GM21825 (cell line): ENCODE measurements at regions not wholly inside any gene's neighbourhood (a gene's known extent, or its start where the extent isn't known, plus 50 kb on each side); places are given as distances from the start of the nearest gene placed in this dataset.

ENCODE experiments used
- ATAC-seq: cut with Tn5 transposase; IDR thresholded peaks from one replicate; pipeline ENCODE4 v1.9.1; 2021; ENCODE audit warnings: mild to moderate bottlenecking, moderate library complexity; ENCODE audit not compliant: unreplicated experiment

DNA sequence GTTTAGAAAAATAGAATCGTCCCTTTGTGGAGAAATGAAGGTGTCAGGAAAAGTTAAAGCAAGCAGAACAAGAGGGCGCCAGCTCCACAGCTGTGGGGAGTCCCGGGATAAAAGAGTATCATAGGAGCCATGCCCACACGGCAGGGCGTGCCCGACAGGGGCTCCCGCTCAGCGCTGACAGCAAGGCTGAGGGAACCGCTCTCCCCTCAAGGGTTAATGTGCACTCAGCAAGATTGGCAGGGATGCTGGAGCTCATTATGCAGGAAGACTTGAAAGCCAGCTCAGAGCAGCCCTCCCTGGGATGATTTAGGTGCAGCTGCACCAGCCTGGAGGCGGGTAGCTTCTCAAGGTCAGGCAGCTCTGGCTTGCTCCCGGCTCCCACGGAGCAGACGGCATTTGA is 500.2 kb downstream of the EIPR1 start:
- ATAC-seq = no peak

DNA sequence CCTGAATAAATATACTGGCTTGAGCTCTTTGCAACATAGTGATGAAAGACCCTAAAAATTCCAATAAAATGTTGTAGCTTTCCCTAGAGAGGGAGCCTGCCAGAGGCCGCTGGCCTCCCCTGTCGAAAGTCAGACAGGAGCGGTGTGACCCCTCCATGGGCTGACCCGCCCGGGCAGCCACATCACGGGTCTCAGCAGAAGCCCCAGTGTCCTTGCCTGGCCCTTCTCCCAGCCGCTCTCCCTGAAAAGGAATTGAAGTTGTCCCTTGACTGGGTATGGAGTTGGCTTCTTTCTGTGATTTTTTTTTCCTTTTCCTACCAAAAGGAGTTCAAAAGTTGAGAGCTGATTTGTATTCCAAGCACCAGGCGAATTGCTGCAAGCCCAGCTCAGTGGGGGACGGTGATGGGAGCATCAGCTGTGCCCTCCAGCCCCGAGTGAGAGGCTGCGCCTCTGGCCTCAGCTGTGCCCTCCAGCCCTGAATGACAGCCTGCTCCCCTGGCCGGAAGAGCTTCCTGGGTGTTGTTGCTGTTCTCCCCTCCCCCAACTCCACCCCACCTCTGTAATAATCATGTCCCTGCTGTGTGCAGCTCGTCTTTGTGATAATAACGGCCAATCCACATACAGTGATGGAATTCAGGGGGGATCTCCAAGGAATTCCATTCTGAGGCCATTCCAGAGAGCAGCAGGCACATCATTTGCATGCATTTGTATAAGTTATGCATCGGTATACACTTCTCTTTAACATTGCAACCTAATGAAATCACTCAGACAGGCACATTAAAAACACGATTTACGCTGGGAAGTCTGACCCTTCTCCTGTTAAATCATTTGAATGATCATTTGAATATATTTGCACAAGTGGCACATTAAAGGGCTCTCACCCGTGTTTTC is 501.0 kb downstream of the EIPR1 start:
- ATAC-seq = no peak

DNA sequence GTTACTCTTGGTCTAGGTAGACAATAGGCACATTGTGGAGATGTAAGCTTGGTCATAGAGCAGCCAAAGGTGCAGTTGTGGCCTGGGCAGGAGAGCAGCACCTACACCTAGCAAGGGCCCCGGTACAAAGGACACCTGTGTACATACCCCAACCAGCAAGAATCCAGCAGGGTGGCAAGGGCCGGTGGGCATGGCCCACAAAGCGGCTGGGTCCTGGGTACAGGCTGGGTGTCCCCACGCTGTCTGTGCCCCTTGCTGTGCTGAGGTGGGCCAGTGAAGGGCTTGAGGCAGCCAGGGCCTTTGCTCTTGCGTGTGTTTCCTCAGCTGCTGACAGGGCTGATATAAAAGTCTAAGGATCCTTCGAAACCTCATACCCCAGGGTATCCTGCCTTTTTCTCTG is 501.8 kb downstream of the EIPR1 start:
- ATAC-seq = no peak

DNA sequence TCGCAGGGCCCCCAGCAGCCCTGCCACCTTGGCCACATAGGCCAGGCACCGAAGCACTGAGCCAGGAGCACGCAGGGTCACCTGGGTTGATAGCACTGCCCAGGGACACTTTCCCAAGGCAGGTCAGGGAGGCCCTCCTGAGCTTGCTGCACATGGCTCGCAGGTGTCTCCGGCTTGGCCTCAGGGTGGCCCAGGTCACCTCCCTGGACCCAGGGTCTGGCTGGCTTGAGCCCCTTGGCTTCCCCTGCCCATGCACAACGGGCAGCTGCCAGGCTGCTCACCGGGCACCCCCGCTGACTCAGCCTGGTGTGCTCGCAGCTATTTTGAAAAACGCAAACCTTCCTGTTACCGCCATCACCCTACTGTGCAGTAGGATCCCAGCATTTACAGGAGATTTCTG is 502.3 kb downstream of the EIPR1 start:
- no peak for ATAC-seq

DNA sequence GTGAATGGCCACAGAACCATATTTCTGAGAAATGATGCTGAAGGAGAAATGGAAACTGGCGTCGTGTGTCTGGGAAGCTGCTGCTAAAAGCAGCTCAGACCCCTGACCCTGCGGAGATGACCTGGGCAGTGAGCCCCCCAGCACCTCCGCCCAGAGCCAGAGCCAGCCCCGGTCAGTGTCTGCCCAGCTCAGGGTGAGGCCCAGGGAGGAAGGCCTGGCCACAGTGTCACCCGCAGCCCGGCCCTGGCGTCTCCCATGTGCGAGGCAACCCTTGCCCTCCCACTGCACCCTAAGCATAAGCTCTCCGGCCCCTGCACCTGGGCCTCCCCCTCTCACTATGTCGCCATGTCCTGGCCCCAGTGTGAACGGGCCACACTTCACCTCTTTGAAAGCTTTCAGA is 502.8 kb downstream of the EIPR1 start:
- ATAC-seq = no peak

DNA sequence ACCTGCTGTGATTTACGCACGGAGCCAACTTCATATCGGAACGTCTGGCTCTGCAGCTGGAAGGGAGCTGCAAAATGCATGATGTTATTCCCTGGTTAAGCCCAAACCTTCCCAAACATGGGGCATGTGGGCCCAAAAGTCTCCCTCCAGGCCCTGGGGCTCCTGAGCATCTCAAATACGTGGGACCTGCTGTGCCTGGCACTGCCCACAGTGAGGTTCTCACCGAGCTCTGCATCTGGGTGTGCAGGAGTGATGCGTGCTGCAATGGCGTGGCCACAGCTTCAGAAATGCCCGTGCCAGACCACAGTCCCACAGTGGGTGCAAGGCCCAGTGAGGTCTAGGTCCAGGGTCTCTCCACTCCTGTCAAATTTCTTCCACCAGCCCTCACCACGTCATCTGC is 503.3 kb downstream of the EIPR1 start:
- no peak for ATAC-seq

DNA sequence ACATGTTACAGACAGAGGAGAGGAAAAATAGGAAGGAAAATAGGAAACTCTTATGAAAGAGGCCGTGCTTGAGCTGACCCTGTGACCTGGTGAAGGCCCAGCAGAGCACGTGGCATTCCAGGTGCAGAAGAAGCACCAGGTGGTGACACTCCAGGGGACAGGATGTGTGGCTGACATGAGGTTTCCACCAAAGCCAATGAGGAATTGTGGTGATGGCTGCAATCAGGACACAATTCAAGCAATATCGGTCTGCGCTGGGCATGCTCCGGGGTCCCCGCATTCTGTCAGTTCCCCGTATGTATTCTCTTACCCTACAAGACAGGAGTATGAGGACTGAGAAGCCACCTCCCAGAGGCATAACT is 504.2 kb downstream of the EIPR1 start:
- ATAC-seq = no peak

DNA sequence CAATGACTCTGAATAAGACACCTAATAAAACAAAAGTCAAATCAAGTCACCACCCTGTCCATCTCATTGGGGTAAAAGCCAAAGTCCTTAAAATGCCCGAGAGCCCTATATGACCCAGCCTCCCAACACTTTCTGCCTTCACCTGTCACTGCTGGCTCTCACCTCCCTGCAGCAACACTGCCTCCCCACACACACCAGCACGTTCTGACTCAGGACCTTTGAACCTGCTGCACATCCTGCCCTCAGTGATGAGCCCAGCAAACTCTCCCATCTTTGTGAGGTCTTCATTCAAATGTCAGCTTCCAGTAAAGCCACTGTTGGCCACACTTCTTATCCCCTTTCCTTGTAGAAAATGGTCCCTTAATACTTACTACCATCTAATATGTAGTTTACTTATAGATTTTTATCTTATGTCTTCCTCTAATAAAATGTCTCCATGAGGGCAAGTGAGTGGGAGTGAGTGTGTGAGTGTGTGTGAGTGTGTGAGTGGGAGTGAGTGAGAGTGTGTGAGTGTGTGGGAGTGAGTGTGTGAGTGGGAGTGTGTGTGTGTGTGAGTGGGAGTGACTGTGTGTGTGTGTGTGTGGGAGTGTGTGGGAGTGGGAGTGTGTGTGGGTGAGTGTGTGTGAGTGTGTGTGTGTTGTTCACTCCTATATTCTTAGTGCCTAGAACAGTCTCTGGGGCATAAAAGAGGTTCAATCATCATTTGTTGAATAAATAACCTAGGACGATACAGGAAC is 504.7 kb downstream of the EIPR1 start:
- ATAC-seq = no peak

DNA sequence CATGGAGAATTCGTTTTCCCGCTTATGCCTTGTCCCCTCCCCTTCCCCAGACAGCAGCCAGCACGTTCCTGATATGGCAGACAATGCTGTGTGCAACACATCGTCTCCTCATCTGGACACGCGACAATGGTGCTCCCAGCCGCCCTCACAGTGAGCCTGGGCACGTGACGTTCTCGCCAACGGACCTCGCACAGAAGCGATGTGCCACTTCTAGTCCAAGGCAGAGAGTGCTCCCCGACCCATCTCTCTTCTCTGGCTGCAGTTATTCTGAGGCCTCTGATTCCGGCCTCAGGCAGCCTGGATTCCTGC is 505.4 kb downstream of the EIPR1 start:
- ATAC-seq = no peak

DNA sequence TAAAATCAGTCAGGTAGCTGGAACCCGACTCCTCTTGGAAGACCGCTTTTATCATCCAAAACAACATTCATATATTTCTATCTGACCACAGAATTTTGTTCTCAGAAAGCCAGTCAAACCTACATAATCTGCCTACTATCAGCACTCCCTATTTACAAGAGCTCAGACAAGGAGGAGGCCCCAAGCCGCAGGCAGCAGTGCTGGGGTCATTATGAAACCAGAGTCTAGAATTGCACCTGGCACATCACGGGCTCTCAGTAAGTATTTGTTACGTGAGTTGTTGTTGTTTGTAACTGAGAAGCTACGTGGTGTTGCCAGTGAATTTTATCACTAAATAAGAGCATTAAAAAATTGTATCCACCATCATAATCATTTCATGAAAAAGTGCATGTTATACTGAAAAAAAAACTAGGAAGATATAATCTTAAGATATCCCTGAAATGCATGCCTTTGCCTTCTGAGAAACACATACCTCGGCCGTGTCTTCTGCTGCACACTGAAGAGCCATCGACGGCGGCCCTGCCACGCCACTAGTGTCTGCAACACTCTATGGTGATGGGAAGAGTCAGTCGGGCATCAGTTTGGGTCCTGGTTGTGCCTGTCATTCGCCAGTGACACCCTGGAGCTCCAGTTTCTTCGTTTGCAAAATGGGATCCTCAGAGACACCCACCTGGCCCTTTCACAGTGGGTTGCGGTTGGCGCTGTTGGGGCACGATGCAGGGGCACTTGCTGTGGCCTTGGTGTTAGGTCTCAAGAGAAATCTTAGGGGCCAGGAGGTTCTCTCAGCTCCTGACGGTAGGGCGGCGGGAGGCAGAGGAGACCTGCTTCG is 505.9 kb downstream of the EIPR1 start:
- no peak for ATAC-seq

DNA sequence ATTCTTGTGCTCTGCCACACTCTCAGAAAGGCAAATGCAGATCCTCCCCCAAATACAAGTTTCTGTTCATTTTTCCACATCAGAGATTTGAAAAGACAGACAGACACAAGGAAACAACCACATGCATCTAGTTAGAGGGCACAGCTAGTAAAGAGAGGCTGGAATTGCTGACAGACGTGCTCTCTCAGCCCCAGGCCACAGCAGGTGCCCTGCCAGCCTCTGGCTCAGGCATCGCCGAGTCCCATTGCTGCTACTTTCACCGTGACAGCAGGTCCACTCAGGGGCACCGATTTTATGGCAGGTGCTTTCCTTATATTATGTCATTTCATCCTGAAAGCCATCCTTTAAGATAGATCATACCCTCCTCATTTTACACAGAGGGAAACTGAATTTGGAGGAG is 507.5 kb downstream of the EIPR1 start:
- no peak for ATAC-seq

DNA sequence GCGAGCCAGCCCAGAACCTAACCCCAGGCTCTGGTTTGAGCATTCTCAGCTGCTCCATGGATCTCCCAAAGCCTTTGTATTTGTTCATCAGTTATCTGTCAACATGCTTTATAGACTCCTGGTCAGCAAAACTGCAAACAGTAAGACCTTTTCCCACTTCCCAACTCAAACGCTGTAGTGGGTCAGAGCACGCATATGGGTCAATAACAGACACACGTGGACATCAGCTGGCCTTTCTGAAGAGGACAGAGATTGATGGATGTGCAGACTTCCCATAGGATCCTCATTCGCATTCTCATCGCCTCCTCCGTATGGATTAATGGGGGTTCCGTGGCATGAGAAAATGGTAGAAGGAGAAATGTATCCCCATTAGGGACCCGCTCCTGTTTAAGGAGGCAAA is 508.1 kb downstream of the EIPR1 start:
- ATAC-seq = no peak

DNA sequence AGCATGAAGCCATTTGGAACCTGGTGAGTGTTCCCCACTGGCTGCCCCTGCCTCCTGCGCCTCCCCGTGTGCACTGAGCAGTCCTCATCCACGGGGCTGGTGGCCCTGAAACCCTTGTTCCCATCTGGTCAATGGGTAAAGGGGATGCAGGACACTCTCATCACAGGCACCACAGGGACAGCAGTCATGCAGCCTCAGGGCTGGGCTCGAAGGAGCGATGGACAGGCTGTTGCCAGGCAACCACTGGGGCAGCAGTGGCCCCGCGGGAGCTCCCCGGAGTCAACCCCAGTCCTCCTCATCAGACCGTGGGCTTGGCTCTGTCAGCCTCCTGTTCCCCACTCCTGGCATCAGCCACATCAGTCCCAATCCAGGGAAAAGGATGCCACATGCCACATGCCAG is 509.5 kb downstream of the EIPR1 start:
- no peak for ATAC-seq

DNA sequence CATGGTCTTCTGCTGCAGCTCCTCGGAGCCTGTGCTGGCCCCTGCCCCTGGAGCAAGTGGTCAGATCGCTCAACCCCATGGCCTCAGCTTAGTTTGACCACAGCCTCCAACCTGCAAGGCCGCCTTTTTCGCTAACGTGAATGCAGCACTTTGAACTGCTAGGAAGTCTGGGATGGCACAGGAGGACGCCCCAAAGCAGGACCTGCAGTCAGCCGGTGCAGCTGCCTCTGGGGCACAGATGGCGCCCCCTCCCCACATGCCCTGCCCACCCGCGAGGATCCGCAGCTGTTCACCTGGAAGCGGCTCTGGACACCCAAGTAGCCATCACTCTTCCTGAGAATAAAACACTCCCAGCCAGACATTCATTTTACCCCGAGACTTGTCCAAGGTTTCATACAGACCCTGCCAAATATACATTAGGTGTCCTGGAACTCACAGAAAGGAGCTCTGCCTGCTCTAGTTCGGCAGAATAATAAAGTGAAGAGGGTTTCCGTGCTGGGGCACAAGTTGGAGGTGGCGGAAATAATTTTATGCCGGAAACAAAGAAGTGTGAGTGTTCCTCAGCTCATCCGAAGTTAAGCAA is 510.1 kb downstream of the EIPR1 start:
- ATAC-seq = no peak

DNA sequence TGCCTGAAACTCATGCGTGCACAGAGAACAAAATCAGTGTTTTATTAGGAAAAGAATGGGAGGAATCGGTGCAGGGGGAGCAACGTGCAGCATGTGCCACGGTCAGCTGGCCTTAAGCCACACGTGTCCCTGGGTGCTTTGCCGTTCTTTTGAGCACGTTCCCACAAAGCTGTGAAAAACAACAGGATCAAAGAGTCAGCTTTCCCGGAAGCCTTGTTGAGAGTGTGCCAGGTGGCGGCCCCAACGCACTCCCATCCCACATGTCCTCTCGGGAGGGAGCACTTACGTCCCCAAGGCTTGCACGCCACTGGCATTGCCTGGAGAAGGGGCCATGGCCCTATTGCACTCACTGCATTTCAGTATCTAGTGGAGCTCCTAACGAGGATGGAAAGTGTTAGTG is 511.2 kb downstream of the EIPR1 start:
- ATAC-seq = no peak

DNA sequence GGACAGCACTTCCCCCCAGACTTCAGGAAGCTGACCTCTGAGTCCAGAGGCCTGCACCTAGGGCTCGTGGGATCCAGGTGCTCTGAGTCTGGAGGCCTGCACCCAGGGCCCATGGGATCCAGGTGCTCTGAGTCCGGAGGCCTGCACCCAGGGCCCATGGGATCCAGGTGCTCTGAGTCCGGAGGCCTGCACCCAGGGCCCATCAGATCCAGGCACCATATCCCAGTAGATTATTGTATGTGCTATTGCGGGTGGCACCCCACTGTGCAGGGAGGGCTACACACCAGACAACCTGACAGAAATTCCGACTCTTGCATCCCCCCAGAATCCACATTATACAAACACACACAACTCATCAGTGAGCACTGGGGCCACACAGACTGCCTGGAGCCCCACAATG is 515.2 kb downstream of the EIPR1 start:
- no peak for ATAC-seq

DNA sequence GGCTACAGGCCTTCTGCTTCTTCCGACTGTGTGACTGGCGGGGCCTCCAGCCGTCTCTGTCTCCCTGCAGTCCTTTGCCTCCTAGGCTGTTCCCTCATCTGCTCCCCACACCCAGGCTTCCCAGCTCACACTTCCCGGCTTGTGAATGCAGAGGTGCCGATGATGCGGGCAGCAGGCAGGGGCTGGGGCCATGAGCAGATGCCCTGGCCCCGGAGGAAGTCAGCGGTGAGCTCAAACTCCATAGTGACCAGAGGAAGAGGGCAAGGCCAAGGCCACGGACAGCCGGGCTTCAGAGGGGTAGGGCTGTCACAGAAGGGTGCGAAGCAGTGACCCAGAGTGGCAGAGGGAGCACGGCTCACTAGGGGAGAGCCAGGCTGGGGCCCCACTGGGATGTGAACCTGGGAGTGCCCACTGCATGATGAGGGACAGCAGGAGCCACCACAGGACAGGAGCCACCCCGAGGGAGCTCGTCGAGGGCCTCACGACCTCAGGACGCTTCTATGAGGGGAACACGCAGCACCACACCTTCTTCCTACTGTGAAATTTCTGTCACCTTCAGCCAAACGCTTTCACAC is 515.9 kb downstream of the EIPR1 start:
- no peak for ATAC-seq

DNA sequence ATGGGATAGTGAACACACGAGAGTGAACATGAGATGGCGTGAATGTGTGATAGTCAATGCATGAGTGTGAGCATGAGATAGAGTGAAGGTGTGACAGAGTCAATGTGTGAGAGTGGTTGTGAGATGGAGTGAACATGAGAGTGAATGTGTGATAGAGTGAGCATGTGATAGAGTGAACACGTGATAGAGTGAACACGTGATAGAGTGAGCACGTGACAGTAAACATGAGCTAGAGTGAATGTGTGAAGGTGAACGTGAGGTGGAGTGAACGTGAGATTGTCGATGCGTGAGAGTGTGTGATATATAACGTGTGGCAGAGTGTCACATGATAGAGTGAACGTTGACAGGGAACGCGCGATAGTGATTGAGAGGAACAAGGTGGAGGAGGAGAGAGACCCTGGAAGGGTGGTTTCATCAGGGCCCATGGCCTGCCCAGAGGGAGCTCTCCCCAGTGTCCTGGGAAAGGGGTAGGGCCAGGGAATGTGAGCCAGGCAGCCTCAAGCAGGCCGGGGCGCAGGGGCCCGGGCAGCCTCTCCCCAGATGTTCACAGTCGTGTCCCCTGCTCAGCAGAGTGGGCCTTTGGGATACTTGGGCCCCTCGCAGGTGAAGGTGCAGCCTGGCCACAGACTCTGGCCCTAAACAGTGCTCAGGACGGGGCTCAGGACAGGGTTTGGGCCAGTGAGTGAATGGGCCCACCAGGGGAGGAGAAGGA is 516.9 kb downstream of the EIPR1 start:
- no peak for ATAC-seq

DNA sequence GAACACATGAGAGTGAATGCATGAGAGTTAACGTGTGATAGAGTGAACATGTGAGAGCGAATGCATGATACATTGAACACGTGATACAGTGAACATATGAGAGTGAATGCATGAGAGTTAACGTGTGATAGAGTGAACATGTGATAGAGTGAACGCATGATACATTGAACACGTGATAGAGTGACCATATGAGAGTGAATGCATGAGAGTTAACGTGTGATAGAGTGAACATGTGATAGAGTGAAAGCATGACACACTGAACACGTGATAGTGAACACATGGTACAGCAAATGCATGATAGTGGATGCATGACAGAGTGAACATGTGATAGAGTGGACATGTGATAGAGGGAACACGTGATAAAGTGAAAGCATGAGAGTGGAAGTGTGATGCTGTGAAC is 517.9 kb downstream of the EIPR1 start:
- no peak for ATAC-seq

DNA sequence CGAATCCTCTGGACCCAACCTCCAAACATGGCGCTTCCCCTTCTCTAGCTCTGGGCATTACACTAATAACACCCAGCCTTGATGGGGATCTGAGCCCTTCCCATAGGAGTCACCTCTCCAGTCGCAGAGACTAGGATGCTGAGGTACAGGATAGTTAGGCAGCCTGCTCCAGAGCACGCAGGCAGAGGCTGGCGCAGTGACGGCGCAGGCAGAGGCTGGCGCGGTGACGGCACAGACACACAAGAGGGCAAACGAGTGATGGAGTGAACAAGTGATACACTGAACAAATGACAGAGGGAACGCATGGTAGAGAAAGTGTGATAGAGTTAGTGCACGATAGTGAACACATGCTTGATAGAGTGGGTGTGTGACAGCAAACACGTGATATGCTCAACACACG is 518.5 kb downstream of the EIPR1 start:
- no peak for ATAC-seq
